Panc1 (cell line): ENCODE measurements at regions not wholly inside any gene's neighbourhood (a gene's known extent, or its start where the extent isn't known, plus 50 kb on each side); places are given as distances from the start of the nearest gene placed in this dataset.

Experiments used
- ATAC-seq: fragments of 200-7000 bp; cut with Tn5 transposase; 2 replicates; pipeline ENCODE4 v1.9.1; 2020; ENCODE audit warnings: mild to moderate bottlenecking, moderate library complexity
- BruUV-seq: library from RNA; stranded (reverse); fragments of 400-500 nt; replicated peaks from 2 replicates; lab custom pipeline; 2021; lab: Mats Ljungman, UMichigan
- CTCF ChIA-PET: fragments of 300-600 bp; sonication (Branson Sonifier 250); formaldehyde crosslinking; loops from one replicate; lab custom pipeline; 2022; ENCODE audit warnings: antibody characterized with exemption; lab: Charles Lee
- POLR2A ChIA-PET: fragments of 300-600 bp; sonication (Branson Sonifier 250); formaldehyde crosslinking; loops from one replicate; lab custom pipeline; 2022; ENCODE audit warnings: antibody characterized with exemption; lab: Charles Lee
- DNase-seq: peaks from one replicate; pipeline ENCODE4 v3.0.0-alpha.2; 2010; ENCODE audit warnings: low read depth, low spot score
- H3K27ac ChIP-seq: 2 replicates; pipeline ENCODE4 v1.5.1; 2011; ENCODE audit warnings: mild to moderate bottlenecking, low read length, inconsistent platforms
- H3K27me3 ChIP-seq: fragments of 200-500 bp; sonication (Bioruptor generic); 2 replicates; pipeline ENCODE4 v1.6.0; 2014; ENCODE audit warnings: low read length, inconsistent platforms; ENCODE audit not compliant: control insufficient read depth, insufficient read depth
- H3K36me3 ChIP-seq: fragments of 200-500 bp; sonication (Bioruptor generic); 2 replicates; pipeline ENCODE4 v1.5.1; 2014; ENCODE audit warnings: inconsistent platforms, mild to moderate bottlenecking, low read length, moderate library complexity; ENCODE audit not compliant: control insufficient read depth, insufficient read depth
- H3K4me1 ChIP-seq: 2 replicates; pipeline ENCODE4 v1.5.1; 2011; ENCODE audit warnings: inconsistent platforms, mild to moderate bottlenecking, low read length, moderate library complexity; ENCODE audit not compliant: control insufficient read depth, insufficient read depth
- H3K4me3 ChIP-seq, 2 experiments: 2 replicates each; pipeline ENCODE4 v1.5.1; 2011 to 2012; ENCODE audit warnings: low read depth in 2 of 2, low read length in 2 of 2, mild to moderate bottlenecking in 2 of 2, inconsistent platforms in 1 of 2, moderate library complexity in 1 of 2
- H3K9me3 ChIP-seq: fragments of 200-500 bp; sonication (Bioruptor generic); 2 replicates; pipeline ENCODE4 v1.5.1; 2014; ENCODE audit warnings: low read depth, mild to moderate bottlenecking, inconsistent platforms, low read length, moderate library complexity; ENCODE audit not compliant: control insufficient read depth, insufficient read depth
- POLR2AphosphoS5 ChIP-seq: IDR thresholded peaks from 2 replicates; pipeline ENCODE4 v1.6.1; 2012; ENCODE audit warnings: mild to moderate bottlenecking, low read depth, low read length, moderate library complexity
- SIN3A ChIP-seq: IDR thresholded peaks from 2 replicates; pipeline ENCODE4 v1.6.1; 2012; ENCODE audit warnings: low read depth, mild to moderate bottlenecking, low read length, moderate library complexity, borderline replicate concordance; ENCODE audit not compliant: insufficient read depth
- TCF7L2 ChIP-seq: IDR thresholded peaks from 2 replicates; pipeline ENCODE4 v1.6.1; 2011; ENCODE audit warnings: mild to moderate bottlenecking, low read depth, low read length, inconsistent platforms
- in situ Hi-C: cut with HindIII; loops from 2 replicates; pipeline ENCODE4 v1.10.0; 2016; ENCODE audit warnings: low sequenced_read_pairs, low pct_unique_long_range_greater_than_20kb
- intact Hi-C: fragments of 100-400 bp; cut with micrococcal nuclease; formaldehyde crosslinking; loops from one replicate; pipeline ENCODE4 v1.10.0; 2022; ENCODE audit not compliant: unreplicated experiment
- TF ChIP-seq, protein P1 (sequence below): fragments of 450-650 bp; IDR thresholded peaks from 2 replicates; pipeline ENCODE4 v1.5.1; 2017; ENCODE audit warnings: mild to moderate bottlenecking
- TF ChIP-seq, protein P2 (sequence below), 2 experiments: IDR thresholded peaks; 2 replicates each; pipeline ENCODE4 v1.6.1; 2011 to 2012; ENCODE audit warnings: low read depth in 2 of 2, control low read depth in 1 of 2, low read length in 1 of 2, mild to moderate bottlenecking in 1 of 2, moderate library complexity in 1 of 2; ENCODE audit not compliant: insufficient read depth in 1 of 2

DNA sequence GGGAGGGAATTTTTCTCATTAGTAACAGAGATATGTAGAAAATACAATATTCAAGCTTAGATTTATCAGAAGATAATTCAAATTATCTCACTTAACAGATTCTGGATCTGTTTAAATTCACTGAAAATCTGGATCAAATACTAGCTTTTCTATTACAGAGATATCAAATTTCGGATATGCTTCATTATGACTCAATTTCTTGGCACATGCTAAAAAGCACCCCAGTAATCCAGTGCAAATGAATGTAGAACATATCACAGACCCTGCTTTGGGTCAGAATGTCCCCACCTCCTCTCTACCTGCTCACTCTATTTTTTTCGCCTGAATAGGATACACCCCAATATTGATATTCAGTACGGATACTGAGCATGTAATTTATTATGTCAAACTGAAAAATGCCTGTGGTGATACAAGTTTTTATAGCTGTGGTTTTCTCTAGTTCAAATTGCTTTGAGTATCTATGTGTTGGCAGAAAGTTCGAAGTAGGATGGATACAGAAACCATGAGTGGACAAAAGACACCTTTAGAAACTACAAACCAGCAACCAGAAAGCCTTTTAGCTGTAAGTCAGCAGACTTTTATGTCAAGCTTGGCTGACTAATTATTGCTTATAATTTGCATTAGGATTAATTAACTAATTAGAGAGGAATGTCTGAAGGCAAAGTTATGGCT, 290.0 kb downstream of the TFAP2B start:
- TF ChIP-seq TCF7L2 (no peak), POLR2AphosphoS5 (no peak)
- ChIA-PET POLR2A (no interaction called here), CTCF (no interaction called here)
- Histone ChIP-seq H3K4me3 (no peak overlapping the region), H3K4me1 (no peaks in the 10 kb centered on the region), H3K9me3 (no peaks in the 10 kb centered on the region), H3K36me3 (no peaks in the 10 kb centered on the region), H3K27ac (no peak overlapping the region), H3K27me3 (no peaks in the 10 kb centered on the region)
- intact Hi-C loops (no loop called here), in situ Hi-C loops (no loop called here)
- BruUV-seq = no TSS peak
- no peak for ATAC-seq
- no peak for DNase-seq

GRCh38 chr6:51112731-51113130, 294.1 kb downstream of the TFAP2B start:
- H3K4me1 ChIP-seq = no peaks in the 10 kb centered on the region
- no TSS peak for BruUV-seq
- in situ Hi-C loops = no loop called here
- no peaks in the 10 kb centered on the region for H3K27me3 ChIP-seq
- POLR2A ChIA-PET = no interaction called here
- no peak overlapping the region for H3K27ac ChIP-seq
- no peaks in the 10 kb centered on the region for H3K9me3 ChIP-seq
- no peak overlapping the region for H3K4me3 ChIP-seq
- no peak for DNase-seq
- no peak for ATAC-seq
- intact Hi-C loops = no loop called here
- CTCF ChIA-PET = no interaction called here
- no peaks in the 10 kb centered on the region for H3K36me3 ChIP-seq
- TF ChIP-seq POLR2AphosphoS5 (no peak), TCF7L2 (no peak), SIN3A (no peak)
- TF ChIP-seq, protein P1, sequence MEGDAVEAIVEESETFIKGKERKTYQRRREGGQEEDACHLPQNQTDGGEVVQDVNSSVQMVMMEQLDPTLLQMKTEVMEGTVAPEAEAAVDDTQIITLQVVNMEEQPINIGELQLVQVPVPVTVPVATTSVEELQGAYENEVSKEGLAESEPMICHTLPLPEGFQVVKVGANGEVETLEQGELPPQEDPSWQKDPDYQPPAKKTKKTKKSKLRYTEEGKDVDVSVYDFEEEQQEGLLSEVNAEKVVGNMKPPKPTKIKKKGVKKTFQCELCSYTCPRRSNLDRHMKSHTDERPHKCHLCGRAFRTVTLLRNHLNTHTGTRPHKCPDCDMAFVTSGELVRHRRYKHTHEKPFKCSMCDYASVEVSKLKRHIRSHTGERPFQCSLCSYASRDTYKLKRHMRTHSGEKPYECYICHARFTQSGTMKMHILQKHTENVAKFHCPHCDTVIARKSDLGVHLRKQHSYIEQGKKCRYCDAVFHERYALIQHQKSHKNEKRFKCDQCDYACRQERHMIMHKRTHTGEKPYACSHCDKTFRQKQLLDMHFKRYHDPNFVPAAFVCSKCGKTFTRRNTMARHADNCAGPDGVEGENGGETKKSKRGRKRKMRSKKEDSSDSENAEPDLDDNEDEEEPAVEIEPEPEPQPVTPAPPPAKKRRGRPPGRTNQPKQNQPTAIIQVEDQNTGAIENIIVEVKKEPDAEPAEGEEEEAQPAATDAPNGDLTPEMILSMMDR = no peak
- TF ChIP-seq, protein P2, sequence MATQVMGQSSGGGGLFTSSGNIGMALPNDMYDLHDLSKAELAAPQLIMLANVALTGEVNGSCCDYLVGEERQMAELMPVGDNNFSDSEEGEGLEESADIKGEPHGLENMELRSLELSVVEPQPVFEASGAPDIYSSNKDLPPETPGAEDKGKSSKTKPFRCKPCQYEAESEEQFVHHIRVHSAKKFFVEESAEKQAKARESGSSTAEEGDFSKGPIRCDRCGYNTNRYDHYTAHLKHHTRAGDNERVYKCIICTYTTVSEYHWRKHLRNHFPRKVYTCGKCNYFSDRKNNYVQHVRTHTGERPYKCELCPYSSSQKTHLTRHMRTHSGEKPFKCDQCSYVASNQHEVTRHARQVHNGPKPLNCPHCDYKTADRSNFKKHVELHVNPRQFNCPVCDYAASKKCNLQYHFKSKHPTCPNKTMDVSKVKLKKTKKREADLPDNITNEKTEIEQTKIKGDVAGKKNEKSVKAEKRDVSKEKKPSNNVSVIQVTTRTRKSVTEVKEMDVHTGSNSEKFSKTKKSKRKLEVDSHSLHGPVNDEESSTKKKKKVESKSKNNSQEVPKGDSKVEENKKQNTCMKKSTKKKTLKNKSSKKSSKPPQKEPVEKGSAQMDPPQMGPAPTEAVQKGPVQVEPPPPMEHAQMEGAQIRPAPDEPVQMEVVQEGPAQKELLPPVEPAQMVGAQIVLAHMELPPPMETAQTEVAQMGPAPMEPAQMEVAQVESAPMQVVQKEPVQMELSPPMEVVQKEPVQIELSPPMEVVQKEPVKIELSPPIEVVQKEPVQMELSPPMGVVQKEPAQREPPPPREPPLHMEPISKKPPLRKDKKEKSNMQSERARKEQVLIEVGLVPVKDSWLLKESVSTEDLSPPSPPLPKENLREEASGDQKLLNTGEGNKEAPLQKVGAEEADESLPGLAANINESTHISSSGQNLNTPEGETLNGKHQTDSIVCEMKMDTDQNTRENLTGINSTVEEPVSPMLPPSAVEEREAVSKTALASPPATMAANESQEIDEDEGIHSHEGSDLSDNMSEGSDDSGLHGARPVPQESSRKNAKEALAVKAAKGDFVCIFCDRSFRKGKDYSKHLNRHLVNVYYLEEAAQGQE (IDR thresholded peaks at IDR 0.05; ENCODE audit: insufficient read depth in 1 of 2, low read depth in 2 of 2, low read length in 1 of 2) = no peak

- no peak for ATAC-seq
- Histone ChIP-seq H3K9me3 (no peaks in the 10 kb centered on the region), H3K27ac (no peak overlapping the region), H3K27me3 (no peaks in the 10 kb centered on the region), H3K4me1 (no peaks in the 10 kb centered on the region), H3K36me3 (no peaks in the 10 kb centered on the region), H3K4me3 (no peak overlapping the region)
- TF ChIP-seq, protein P1 = no peak
- TF ChIP-seq TCF7L2 (no peak), SIN3A (no peak), POLR2AphosphoS5 (no peak)
- TF ChIP-seq, protein P2 (IDR thresholded peaks at IDR 0.05; ENCODE audit: insufficient read depth in 1 of 2, low read depth in 2 of 2, low read length in 1 of 2) = no peak
- no peak for DNase-seq
- intact Hi-C loops (no loop called here), in situ Hi-C loops (no loop called here)
- POLR2A ChIA-PET = no interaction called here
- no TSS peak for BruUV-seq
- CTCF ChIA-PET = no interaction called here
These were observed 298.1 kb downstream of the TFAP2B start for GRCh38 chr6:51116723-51117122.
